ENCODE measurements at regions not wholly inside any gene's neighbourhood (a gene's known extent, or its start where the extent isn't known, plus 50 kb on each side); places are given as distances from the start of the nearest gene placed in this dataset.

- CTCF ChIA-PET = no interaction called here
- TF ChIP-seq CTCF (IDR thresholded peaks at IDR 0.05) = no peak
- H3K36me3 Mint-ChIP-seq (ENCODE audit: low read depth) = no peaks in the 10 kb centered on the region
These were observed 419.4 kb downstream of the UQCRFS1 start for GRCh38 chr19:28793391-28794168.

DNA sequence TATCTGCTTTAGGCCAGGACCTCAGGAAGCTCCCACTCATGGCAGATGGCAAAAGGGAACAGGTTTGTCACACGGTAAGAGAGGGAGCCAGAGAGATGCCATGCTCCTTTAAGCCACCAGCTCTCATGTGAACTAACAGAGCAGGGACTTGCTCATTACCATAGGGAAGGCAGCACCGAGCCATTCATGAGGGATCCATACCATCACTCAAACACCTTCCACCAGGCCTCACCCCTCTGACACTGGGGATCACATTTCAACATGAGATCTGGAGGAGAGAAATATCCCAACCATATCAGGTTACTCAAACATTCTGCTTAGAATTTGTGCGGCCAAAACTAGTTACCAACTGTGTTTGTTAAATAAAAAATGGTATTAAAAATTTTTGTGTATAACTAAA, 427.0 kb downstream of the UQCRFS1 start:
- ATAC-seq (ENCODE audit: low read depth) (no peak), DNase-seq (no peak)
- H3K4me1 Mint-ChIP-seq = no peaks in the 10 kb centered on the region
- H3K4me3 Mint-ChIP-seq = no peak overlapping the region
- no peak overlapping the region for H3K27ac Mint-ChIP-seq
- peaks cover 21% of the 10 kb centered on the region for H3K9me3 Mint-ChIP-seq
- TF ChIP-seq CTCF (IDR thresholded peaks at IDR 0.05) = no peak
- H3K36me3 Mint-ChIP-seq (ENCODE audit: low read depth) = no peaks in the 10 kb centered on the region
- no peaks in the 10 kb centered on the region for H3K27me3 Mint-ChIP-seq
- CTCF ChIA-PET = no interaction called here
- POLR2A ChIA-PET = no interaction called here
- intact Hi-C loops (cut with micrococcal nuclease) = no loop called here

More at GRCh38 chr19:28793391-28794168, 419.4 kb downstream of the UQCRFS1 start:
- ATAC-seq (ENCODE audit: low read depth) (no peak), DNase-seq (no peak)
- Mint-ChIP-seq H3K4me3 (no peak overlapping the region), H3K27me3 (peaks cover 13% of the 10 kb centered on the region), H3K9me3 (peaks cover 13% of the 10 kb centered on the region), H3K27ac (no peak overlapping the region), H3K4me1 (peaks cover 3% of the 10 kb centered on the region)
- intact Hi-C loops (cut with micrococcal nuclease) = no loop called here
- POLR2A ChIA-PET = no interaction called here

GRCh38 chr19:28764066-28764465, 448.9 kb downstream of the UQCRFS1 start:
- no peak for TF ChIP-seq CTCF (IDR thresholded peaks at IDR 0.05)
- no peak for DNase-seq
- Mint-ChIP-seq H3K4me1 (no peaks in the 10 kb centered on the region), H3K9me3 (peaks cover 35% of the 10 kb centered on the region), H3K27me3 (no peaks in the 10 kb centered on the region), H3K36me3 (ENCODE audit: low read depth) (no peaks in the 10 kb centered on the region), H3K4me3 (no peak overlapping the region), H3K27ac (no peak overlapping the region)
- ChIA-PET POLR2A (no interaction called here), CTCF (no interaction called here)
- ATAC-seq (ENCODE audit: low read depth) = no peak
- intact Hi-C loops (cut with micrococcal nuclease) = no loop called here

GRCh38 chr19:28746478-28746877, 466.5 kb downstream of the UQCRFS1 start:
- ChIA-PET POLR2A (no interaction called here), CTCF (no interaction called here)
- Mint-ChIP-seq H3K4me1 (no peaks in the 10 kb centered on the region), H3K9me3 (peaks cover 4% of the 10 kb centered on the region), H3K36me3 (ENCODE audit: low read depth) (no peaks in the 10 kb centered on the region), H3K4me3 (no peak overlapping the region), H3K27me3 (peaks cover 3% of the 10 kb centered on the region), H3K27ac (no peak overlapping the region)
- ATAC-seq (ENCODE audit: low read depth) (no peak), DNase-seq (no peak)
- intact Hi-C loops (cut with micrococcal nuclease) = no loop called here
- TF ChIP-seq CTCF (IDR thresholded peaks at IDR 0.05) = no peak

DNA sequence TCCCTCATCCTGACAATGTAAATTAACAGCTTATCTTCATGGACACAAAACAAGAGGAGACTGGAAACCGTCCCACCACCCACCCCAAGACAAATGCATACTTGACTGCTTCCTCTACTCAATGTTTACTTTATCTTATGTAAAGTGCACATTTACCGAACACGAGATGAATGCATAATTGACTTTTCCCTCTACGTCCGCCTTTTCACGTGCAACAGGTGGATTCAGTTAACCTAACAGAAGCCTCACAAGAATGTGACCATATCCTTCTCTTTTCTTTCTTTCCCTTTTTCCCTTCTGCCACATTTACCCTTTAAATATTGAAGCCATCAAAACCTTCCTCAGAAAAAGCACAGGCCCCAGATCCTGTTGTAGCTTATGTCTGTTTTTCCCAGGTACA, 468.0 kb downstream of the UQCRFS1 start:
- DNase-seq = no peak
- ChIA-PET POLR2A (no interaction called here), CTCF (no interaction called here)
- peaks cover 3% of the 10 kb centered on the region for H3K27me3 Mint-ChIP-seq
- ATAC-seq (ENCODE audit: low read depth) = no peak
- H3K36me3 Mint-ChIP-seq (ENCODE audit: low read depth) = no peaks in the 10 kb centered on the region
- no peak overlapping the region for H3K27ac Mint-ChIP-seq
- no peak for TF ChIP-seq CTCF (IDR thresholded peaks at IDR 0.05)
- H3K4me1 Mint-ChIP-seq = no peaks in the 10 kb centered on the region
- intact Hi-C loops (cut with micrococcal nuclease) = no loop called here
- H3K4me3 Mint-ChIP-seq = no peak overlapping the region
- H3K9me3 Mint-ChIP-seq = peaks cover 2% of the 10 kb centered on the region
